ENCODE measurements at regions not wholly inside any gene's neighbourhood (a gene's known extent, or its start where the extent isn't known, plus 50 kb on each side); places are given as distances from the start of the nearest gene placed in this dataset.
"Not testable (repeated sequence)": the region's sequence is repeated elsewhere in the genome, so short reads cannot be mapped to it uniquely, and the experiment has no call there.

DNA sequence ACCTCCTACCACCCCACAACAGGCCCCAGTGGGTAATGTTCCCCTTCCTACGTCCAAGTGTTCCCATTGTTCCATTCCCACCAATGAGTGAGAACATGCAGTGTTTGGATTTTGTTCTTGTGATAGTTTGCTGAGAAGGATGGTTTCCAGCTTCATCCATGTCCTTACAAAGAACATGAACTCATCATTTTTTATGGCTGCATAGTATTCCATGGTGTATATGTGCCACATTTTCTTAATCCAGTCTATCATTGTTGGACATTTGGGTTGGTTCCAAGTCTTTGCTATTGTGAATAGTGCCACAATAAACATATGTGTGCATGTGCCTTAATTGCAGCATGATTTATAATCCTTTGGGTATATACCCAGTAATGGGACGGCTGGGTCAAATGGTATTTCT lies 81.6 kb downstream of the P2RY10 start:
- intact Hi-C loops (cut with DNase I); DNase-seq; H3K36me3 ChIP-seq; H3K4me1 ChIP-seq; H3K4me3 ChIP-seq; H3K9me3 ChIP-seq; H3K27me3 ChIP-seq; H3K27ac ChIP-seq: not testable (repeated sequence)
- 85 to 94% methylated on average over 2 of the region's 2 CpGs for WGBS, 2 donors

DNA sequence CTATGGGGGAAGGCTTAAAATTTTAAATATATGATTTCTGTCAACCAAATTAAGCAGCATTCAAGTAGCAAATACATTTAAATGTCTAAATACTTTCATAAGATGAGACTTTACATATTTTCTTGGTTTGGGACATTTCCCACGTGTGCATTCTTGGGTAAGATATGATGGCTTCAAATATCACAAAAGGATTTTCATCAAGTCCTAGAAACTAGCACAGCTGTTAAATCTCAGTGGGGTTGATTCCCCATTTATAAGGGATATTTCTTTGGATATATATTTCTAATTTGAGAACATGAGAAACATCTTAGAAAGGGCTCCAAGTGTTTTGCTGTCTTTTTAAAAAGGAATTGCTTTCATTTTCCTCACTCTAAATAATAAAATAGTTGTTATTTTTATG lies 90.2 kb downstream of the P2RY10 start:
- DNase-seq = no peak
- H3K4me3 ChIP-seq = no peak overlapping the region
- intact Hi-C loops (cut with DNase I) = no loop called here
- TF ChIP-seq, protein P1, sequence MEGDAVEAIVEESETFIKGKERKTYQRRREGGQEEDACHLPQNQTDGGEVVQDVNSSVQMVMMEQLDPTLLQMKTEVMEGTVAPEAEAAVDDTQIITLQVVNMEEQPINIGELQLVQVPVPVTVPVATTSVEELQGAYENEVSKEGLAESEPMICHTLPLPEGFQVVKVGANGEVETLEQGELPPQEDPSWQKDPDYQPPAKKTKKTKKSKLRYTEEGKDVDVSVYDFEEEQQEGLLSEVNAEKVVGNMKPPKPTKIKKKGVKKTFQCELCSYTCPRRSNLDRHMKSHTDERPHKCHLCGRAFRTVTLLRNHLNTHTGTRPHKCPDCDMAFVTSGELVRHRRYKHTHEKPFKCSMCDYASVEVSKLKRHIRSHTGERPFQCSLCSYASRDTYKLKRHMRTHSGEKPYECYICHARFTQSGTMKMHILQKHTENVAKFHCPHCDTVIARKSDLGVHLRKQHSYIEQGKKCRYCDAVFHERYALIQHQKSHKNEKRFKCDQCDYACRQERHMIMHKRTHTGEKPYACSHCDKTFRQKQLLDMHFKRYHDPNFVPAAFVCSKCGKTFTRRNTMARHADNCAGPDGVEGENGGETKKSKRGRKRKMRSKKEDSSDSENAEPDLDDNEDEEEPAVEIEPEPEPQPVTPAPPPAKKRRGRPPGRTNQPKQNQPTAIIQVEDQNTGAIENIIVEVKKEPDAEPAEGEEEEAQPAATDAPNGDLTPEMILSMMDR (IDR thresholded peaks at IDR 0.05) = no peak
- TF ChIP-seq POLR2A (IDR thresholded peaks at IDR 0.05) = no peak
- no peak for TF ChIP-seq POLR2AphosphoS5 (IDR thresholded peaks at IDR 0.05)
- TF ChIP-seq EP300 (IDR thresholded peaks at IDR 0.05) = no peak
- H3K27ac ChIP-seq = no peak overlapping the region
- 53 to 62% methylated on average over 1 of the region's 1 CpG for WGBS, 2 donors
- H3K27me3 ChIP-seq = no peaks in the 10 kb centered on the region
- no peaks in the 10 kb centered on the region for H3K36me3 ChIP-seq
- H3K4me1 ChIP-seq = no peaks in the 10 kb centered on the region
- no peaks in the 10 kb centered on the region for H3K9me3 ChIP-seq

DNA sequence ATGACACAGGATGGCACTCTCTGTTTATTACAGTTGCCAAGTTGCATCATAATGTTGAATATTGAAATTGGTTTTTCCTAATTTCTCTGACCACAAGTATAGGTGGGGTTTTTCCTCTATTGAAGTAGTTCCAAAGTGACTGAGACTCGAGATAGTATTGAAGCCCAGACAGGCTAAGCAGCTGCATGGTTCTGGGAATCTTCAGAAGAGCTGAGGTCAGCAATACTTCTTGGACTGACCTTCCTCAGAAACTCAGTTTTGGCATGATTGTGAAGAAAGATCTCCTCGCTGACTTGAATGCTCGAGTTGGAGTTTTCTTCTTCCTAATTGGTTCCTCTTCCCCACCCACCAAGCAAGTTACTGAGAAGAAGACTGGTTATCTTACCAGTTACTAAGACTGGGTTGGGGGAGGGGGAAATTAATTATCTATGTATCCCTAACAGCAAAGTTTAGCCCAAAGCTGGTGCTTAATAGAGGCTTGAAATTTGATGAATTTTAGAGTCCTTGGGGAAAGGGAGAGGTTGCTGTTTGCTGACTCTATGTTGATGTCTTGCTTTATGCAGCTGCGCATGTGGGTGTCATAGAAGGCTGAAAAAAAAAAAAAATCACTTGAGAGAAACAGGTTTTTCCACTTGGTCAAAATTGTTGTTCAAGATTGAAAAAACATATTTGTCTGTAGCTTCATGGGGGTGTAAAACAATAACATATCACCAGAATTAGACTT lies 91.1 kb downstream of the P2RY10 start:
- WGBS, 2 donors = 37 to 59% methylated on average over 4 of the region's 4 CpGs
- Histone ChIP-seq H3K4me1 (no peaks in the 10 kb centered on the region), H3K4me3 (no peak overlapping the region), H3K27ac (no peak overlapping the region), H3K9me3 (no peaks in the 10 kb centered on the region), H3K27me3 (no peaks in the 10 kb centered on the region), H3K36me3 (no peaks in the 10 kb centered on the region)
- DNase-seq = no peak
- intact Hi-C loops (cut with DNase I) = no loop called here
- TF ChIP-seq POLR2A (IDR thresholded peaks at IDR 0.05) = no peak
- no peak for TF ChIP-seq EP300 (IDR thresholded peaks at IDR 0.05)
- TF ChIP-seq POLR2AphosphoS5 (IDR thresholded peaks at IDR 0.05) = no peak
- TF ChIP-seq, protein P1 (IDR thresholded peaks at IDR 0.05) = no peak

DNA sequence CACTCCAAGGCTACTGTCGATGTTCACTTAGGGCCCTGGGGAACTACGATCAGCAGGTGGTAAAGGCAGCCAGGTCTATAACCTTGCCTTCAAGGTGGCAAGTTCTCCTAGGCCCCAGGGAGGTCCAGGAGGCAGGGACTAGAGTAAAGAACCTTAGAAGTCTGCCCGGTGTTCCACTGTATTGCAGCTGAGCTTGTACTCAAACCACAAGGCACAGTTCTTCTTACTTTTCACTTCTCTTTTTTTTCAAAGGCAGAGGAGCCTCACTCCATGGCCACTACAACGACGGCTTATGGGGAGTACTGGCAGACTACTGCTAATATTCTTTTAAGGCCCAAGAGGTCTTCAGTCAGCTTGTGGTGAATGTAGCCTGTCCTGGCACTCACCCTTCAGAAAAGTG lies 78.8 kb upstream of the GPR174 start:
- DNase-seq = no peak
- H3K36me3 ChIP-seq = no peaks in the 10 kb centered on the region
- no peaks in the 10 kb centered on the region for H3K9me3 ChIP-seq
- H3K4me3 ChIP-seq = no peak overlapping the region
- H3K27ac ChIP-seq = no peak overlapping the region
- intact Hi-C loops (cut with DNase I) = no loop called here
- TF ChIP-seq EP300 (IDR thresholded peaks at IDR 0.05) = no peak
- TF ChIP-seq, protein P1 (IDR thresholded peaks at IDR 0.05) = no peak
- TF ChIP-seq POLR2AphosphoS5 (IDR thresholded peaks at IDR 0.05) = no peak
- no peak for TF ChIP-seq POLR2A (IDR thresholded peaks at IDR 0.05)
- H3K27me3 ChIP-seq = no peaks in the 10 kb centered on the region
- 71 to 90% methylated on average over 5 of the region's 5 CpGs for WGBS, 2 donors
- H3K4me1 ChIP-seq = no peaks in the 10 kb centered on the region

DNA sequence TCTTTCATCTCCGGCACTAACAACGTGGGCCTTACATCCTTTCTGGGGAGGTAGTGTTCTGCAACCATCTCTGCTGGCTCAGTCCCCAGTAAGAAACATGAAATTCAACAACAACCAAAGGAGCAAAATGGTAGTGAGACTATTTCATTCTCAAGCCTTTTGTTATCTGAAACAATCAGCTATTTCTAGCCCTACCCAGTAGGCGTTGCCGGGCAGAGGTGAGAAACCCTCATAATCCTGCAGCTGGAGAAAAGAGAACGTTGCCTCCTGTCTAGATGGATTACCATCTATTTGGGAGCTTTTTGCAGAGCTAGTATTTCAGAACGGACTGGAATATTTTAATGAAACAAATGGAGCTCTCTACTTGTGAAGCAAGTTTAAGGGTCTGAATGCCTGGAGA lies 66.4 kb upstream of the GPR174 start:
- H3K36me3 ChIP-seq = no peaks in the 10 kb centered on the region
- H3K27ac ChIP-seq = no peak overlapping the region
- intact Hi-C loops (cut with DNase I) = no loop called here
- H3K4me1 ChIP-seq = no peaks in the 10 kb centered on the region
- no peak overlapping the region for H3K4me3 ChIP-seq
- no peaks in the 10 kb centered on the region for H3K27me3 ChIP-seq
- DNase-seq = no peak
- no peaks in the 10 kb centered on the region for H3K9me3 ChIP-seq
- TF ChIP-seq, protein P1 (IDR thresholded peaks at IDR 0.05) = no peak
- TF ChIP-seq POLR2A (IDR thresholded peaks at IDR 0.05) (no peak), POLR2AphosphoS5 (IDR thresholded peaks at IDR 0.05) (no peak), EP300 (IDR thresholded peaks at IDR 0.05) (no peak)
- WGBS, 2 donors = 37 to 71% methylated on average over 6 of the region's 6 CpGs

Data from sigmoid colon (tissue), 6 donors.